ENCODE measurements at regions not wholly inside any gene's neighbourhood (a gene's known extent, or its start where the extent isn't known, plus 50 kb on each side); places are given as distances from the start of the nearest gene placed in this dataset.

DNA sequence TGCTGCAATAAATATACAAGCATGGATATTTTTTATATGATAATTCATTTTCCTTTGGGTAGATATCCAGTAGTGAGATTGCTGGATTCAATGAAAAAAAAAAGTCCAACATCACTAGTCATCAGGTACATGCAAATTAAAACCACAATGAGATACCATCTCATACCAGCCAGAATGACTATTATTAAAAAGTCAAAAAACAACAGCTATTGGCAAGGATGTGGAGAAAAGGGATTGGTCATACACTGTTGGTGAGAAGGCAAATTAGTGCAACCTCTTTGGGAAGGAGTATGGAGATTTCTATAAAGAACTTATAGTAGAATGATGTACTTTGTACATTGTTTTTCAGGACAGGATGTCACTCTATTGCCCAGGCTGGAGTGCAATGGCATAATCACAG, 531.2 kb upstream of the MGAT4C start:
- no peaks in the 10 kb centered on the region for H3K27me3 ChIP-seq (ENCODE audit: insufficient read depth, low read length)
- no peak overlapping the region for H4K5ac ChIP-seq (ENCODE audit: insufficient read length, low read depth, low read length)
- no peak overlapping the region for H3K27ac ChIP-seq (ENCODE audit: insufficient read length, low read depth, low read length)
- no peaks in the 10 kb centered on the region for H3K79me2 ChIP-seq (ENCODE audit: insufficient read depth, low read length)
- Mint-ChIP-seq H3K36me3 (ENCODE audit: insufficient read depth in 1 of 3, low read depth in 3 of 3) (no peaks in the 10 kb centered on the region; a peak in 1 of 7 replicates), H3K4me1 (no peaks in the 10 kb centered on the region), H3K4me3 (no peak overlapping the region), H3K27ac (no peak overlapping the region), H3K9me3 (no peaks in the 10 kb centered on the region), H3K27me3 (ENCODE audit: low read depth) (no peaks in the 10 kb centered on the region)
- no peaks in the 10 kb centered on the region for H3K79me1 ChIP-seq (ENCODE audit: insufficient read depth, low read depth, low read length, poor library complexity, severe bottlenecking)
- H2BK5ac ChIP-seq (ENCODE audit: insufficient read length, low read length): no peak overlapping the region
- H4K20me1 ChIP-seq (ENCODE audit: control insufficient read depth, insufficient read depth, insufficient read length): no peaks in the 10 kb centered on the region
- H3K4ac ChIP-seq (ENCODE audit: low read depth, low read length): no peak overlapping the region
- no peaks in the 10 kb centered on the region for H3K23me2 ChIP-seq (ENCODE audit: insufficient read length, low read depth, low read length, poor library complexity, severe bottlenecking)
- no peak overlapping the region for H3K4me2 ChIP-seq (ENCODE audit: insufficient read depth, insufficient read length, low read length)
- no peak overlapping the region for H3K23ac ChIP-seq (ENCODE audit: insufficient read length, low read depth, low read length)
- H2BK15ac ChIP-seq (ENCODE audit: low read depth, low read length): no peak overlapping the region
- H2AK5ac ChIP-seq (ENCODE audit: insufficient read length, low read length): no peak overlapping the region
- H3K9ac ChIP-seq (ENCODE audit: extremely low read depth, insufficient read length, low read length): no peak overlapping the region
- no peak overlapping the region for H4K91ac ChIP-seq (ENCODE audit: insufficient read length, low read depth, low read length)
- H3T11ph ChIP-seq (ENCODE audit: low read length): no peak overlapping the region
- H2BK20ac ChIP-seq (ENCODE audit: low read depth, low read length, poor library complexity, severe bottlenecking): no peak overlapping the region
- no peak overlapping the region for H2BK120ac ChIP-seq (ENCODE audit: low read depth, low read length, poor library complexity, severe bottlenecking)
- no peaks in the 10 kb centered on the region for H3K4me1 ChIP-seq (ENCODE audit: insufficient read depth, low read length)
- H2BK12ac ChIP-seq (ENCODE audit: insufficient read length, low read depth, low read length): no peak overlapping the region
- no peak overlapping the region for H2AFZ ChIP-seq (ENCODE audit: low read length)
- no peak for DNase-seq
- H3K18ac ChIP-seq (ENCODE audit: insufficient read length, low read depth, low read length): no peak overlapping the region
- no peak for TF ChIP-seq CTCF (conservative IDR thresholded peaks at IDR 0.05)
- H3K9me3 ChIP-seq (ENCODE audit: control insufficient read depth, low read depth, low read length): no peaks in the 10 kb centered on the region
- no peak overlapping the region for H3K14ac ChIP-seq (ENCODE audit: insufficient read depth, low read length)
- H4K8ac ChIP-seq (replicated peaks; ENCODE audit: insufficient read length, low read depth, low read length): no peak overlapping the region
- no peak overlapping the region for H3K56ac ChIP-seq (ENCODE audit: insufficient read length, low read depth, low read length)
